GM10266 (cell line): ENCODE measurements at regions not wholly inside any gene's neighbourhood (a gene's known extent, or its start where the extent isn't known, plus 50 kb on each side); places are given as distances from the start of the nearest gene placed in this dataset.

Experiments
- DNase-seq: peaks from one replicate; pipeline ENCODE4 v3.0.0; 2012; ENCODE audit errors: extremely low spot score
- CTCF ChIP-seq: IDR thresholded peaks from 2 replicates; pipeline ENCODE4 v1.5.1; 2012; ENCODE audit warnings: mild to moderate bottlenecking, low read depth; ENCODE audit not compliant: control insufficient read depth, insufficient read depth; ENCODE audit errors: missing control alignments

DNA sequence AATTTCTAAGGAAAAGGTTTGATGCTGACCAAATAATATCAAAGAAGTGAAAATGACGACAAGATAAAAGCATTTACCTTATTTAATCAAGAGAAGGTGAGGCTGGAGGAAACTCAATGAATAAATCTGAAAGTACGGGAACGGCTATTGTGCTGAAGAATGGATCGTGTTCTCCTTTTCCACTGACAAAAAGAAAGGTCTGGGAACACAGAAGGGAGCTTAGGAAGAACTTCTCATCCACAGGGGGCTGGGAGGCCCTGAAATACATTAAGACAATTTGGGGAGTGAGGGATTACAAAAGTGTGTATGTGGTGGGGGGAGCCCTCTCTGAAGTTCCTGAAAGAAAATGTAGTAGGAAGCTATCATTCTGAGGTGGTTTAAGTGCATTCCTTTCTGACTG, 582.3 kb downstream of the SLC4A3 start:
- no peak for DNase-seq
- no peak for TF ChIP-seq CTCF

DNA sequence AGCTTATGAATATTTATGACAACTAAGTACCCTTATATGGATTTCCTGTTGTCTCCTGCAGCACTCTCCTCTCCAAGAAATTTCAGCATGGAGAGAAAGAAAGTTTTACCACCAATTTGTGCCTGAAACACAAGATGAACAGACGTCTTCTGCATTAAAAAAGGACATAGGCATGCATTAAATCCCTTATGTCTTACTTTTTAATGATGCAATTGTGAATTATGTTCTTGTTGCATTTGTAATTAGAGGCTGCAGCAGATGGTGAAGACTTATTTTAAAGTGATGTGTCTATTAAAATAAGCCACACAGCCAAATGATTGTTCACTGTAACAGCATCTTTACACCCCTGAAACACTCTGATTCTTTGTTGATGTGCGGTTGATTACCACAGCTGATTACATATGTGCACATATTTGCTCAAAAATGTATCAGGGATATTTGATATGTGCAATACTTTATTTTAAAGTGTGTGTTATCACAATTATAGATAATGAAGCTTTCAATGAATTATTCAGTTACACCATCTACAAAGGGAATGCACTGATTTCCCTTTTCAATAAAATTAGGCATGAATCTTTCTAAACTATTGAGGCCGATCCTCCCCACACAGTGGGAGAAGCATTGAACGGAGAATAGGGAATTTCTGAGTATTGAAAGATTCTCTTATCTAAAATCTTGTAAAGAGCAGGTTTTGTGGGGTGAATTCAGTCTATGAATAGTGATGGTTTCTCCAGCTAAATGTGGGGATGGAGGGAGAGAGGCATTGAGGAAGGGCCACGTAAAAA, 585.1 kb downstream of the SLC4A3 start:
- DNase-seq: no peak
- no peak for TF ChIP-seq CTCF

DNA sequence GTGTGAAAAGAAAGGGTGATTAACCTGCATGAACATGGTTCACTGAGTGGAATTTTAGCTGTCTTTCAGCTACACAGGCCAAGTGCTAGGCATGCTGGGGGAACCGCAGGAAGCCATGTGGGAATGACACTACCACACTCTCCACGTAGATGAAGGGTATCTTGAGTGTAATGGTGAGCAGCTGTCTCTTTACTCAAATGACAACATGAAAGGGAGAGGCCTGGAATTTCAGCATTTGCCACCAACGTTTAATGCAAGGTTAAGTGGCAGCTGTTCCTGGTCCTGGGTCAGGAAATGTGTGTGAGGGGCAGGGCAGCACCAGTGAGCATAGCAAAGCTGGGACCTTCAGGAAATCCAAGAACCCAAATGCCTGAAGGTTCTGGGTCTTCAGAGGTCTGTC, 588.4 kb downstream of the SLC4A3 start:
- no peak for TF ChIP-seq CTCF
- DNase-seq: no peak

DNA sequence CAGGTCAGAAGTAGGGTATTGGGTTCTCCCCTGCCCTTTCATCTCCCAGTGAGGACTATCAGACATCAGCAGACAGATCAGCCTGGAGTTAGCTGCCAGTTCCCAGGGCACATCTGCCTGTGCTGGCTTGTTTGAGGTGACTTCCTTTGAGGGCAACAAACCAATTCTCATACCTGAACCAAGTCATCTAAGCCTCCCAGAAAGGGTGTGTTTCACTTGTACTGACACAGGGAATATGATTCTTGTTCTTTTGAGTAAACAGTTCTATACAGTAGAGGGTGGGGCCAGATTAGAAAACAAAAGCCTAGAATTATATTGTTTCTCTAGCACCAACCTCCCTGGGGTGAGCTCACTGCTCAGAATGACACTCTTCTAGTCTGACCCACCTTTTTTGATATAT, 591.9 kb downstream of the SLC4A3 start:
- no peak for DNase-seq

GRCh38 chr2:220220009-220220408, 592.6 kb downstream of the SLC4A3 start:
- no peak for TF ChIP-seq CTCF
- no peak for DNase-seq

More for the DNA sequence above, 591.9 kb downstream of the SLC4A3 start:
- TF ChIP-seq CTCF: no peak

DNA sequence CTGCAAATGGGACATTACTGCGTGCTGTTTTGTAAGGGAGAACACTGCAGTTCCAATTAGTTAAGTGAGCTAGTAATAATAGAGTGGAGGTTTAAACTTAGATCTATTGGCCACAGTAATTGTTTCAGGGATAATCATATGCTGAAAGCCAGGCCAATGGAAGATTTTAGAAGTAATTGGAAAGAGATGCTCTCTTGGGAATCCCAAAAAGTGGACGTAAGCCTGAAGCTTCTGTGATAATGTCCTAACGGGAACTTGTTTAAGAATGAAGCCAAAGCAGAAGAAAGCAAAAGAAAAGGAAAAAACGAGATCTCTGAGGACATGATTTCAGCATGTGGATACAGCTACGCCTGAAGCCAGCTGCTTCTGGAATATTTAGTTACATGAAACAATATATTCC, 594.6 kb downstream of the SLC4A3 start:
- TF ChIP-seq CTCF: no peak
- DNase-seq: no peak

DNA sequence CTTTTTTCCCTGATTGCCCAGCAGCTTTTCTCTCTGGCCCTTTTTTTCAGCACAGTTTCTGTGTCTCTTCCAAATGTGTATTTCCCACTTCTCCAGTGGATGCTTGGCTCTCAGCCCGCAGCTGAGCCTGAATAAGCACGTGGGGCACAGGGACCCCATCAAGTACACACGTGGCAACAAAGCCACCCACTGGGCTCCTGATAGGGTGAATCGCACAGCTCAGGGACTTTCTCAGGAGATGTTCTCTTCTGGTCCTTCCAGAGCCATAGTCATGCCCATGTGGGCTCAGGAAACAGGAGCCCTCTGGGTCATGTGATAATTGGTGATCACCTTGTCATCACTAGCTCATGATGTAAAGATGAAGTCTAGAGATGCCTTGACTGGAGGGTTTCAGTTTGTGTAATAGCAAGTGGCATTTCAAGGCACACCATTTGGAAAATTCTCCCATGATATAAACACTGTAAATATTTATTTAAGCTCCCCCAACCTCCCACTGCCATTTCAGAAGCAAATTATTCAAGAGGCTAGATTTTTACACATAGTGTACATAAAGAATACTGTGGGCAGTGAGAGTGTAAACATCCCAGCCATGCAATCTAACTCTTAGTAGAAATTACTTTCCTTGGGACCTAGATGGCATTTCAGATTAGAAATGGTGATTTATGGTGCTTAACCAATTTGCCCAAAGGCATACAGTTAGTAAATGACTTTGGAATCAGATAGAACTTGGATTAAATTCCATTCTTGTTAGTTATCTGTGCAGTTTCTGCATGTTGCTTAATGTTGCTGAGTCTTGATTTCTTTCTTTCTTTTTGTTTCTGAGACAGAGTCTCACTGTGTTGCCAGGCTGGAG, 597.5 kb downstream of the SLC4A3 start:
- DNase-seq: no peak

More for the DNA sequence above, 597.5 kb downstream of the SLC4A3 start:
- no peak for TF ChIP-seq CTCF
